ENCODE measurements at regions not wholly inside any gene's neighbourhood (a gene's known extent, or its start where the extent isn't known, plus 50 kb on each side); places are given as distances from the start of the nearest gene placed in this dataset.

- no peak for DNase-seq (ENCODE audit: extremely low read depth, low read depth)
- no peak for TF ChIP-seq CTCF (IDR thresholded peaks at IDR 0.05; ENCODE audit: low read depth, low read length, missing control alignments)
- no peak overlapping the region for H3K4me3 ChIP-seq (replicated peaks; ENCODE audit: low read depth, low read length)
Observed at GRCh38 chr13:33379608-33380007, 94.1 kb upstream of the STARD13 start.

DNA sequence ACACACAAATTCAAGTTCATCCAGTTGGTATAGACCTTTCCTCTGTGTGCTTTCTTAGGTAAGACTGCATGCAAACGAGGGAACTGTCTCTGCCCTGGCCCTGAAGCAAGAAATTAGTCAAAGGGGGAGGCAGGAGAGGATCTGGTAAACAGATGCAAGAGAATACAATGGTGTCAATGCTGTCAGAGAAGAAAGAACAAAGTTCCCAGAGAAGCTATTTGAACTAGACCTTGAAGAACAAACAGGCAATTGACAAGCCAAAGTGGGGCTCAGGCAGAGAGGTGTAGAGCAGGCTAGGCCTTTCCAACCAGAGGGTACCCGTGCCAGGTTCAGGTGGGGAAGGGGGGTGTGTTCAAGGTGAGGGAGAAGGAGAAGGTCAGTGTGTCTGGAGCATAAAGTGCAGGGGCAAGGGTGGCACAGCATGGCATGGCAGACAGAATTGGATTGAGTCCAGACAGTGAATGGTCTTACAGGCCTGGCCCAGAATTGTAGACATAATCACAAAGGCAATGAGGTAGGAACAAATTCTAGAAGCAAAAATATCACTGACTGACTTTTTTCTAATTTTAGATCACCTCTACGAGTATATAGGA is 95.0 kb upstream of the STARD13 start:
- no peak for DNase-seq (ENCODE audit: extremely low read depth, low read depth)
- no peak for TF ChIP-seq CTCF (IDR thresholded peaks at IDR 0.05; ENCODE audit: low read depth, low read length, missing control alignments)
- no peak overlapping the region for H3K4me3 ChIP-seq (replicated peaks; ENCODE audit: low read depth, low read length)

DNA sequence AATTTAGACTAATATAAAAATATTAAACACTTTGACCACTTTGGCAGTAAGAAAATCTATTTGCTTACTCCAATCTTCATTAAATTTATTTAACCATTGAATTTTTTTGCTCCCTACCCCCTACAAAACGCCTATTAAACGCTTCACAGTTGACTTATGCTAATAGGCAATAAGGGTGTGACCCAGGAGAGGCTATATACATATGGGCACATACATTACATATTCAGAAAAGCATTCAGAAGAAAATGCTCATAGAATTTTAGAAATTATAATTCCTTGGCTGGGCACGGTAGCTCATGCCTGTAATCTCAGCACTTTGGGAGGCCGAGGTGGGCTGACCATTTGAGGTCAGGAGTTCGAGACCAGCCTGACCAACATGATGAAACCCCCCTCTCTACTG is 95.6 kb upstream of the STARD13 start:
- no peak for DNase-seq (ENCODE audit: extremely low read depth, low read depth)
- H3K4me3 ChIP-seq (replicated peaks; ENCODE audit: low read depth, low read length): no peak overlapping the region
- no peak for TF ChIP-seq CTCF (IDR thresholded peaks at IDR 0.05; ENCODE audit: low read depth, low read length, missing control alignments)

DNA sequence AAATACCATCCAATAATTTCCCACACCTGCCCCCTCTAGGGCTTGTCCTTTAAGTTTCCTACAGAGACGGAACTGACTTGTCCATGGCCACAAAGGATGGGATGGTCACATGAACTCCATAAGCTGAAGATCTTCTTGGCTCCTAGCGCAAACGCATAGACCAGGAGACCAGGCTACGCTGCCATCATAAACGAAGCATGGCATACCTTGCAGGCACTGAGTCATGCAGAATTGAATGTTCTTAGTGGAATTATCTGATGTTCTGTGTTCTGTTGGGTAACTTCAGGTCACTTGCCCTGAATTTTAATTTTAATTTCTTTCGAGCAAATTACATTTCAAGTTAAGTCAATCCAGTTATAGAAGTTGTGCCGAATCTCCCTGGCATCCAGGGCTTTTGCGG is 96.4 kb upstream of the STARD13 start:
- TF ChIP-seq CTCF (IDR thresholded peaks at IDR 0.05; ENCODE audit: low read depth, low read length, missing control alignments): no peak
- no peak overlapping the region for H3K4me3 ChIP-seq (replicated peaks; ENCODE audit: low read depth, low read length)
- DNase-seq (ENCODE audit: extremely low read depth, low read depth): no peak

- no peak for DNase-seq (ENCODE audit: extremely low read depth, low read depth)
- H3K4me3 ChIP-seq (replicated peaks; ENCODE audit: low read depth, low read length): no peak overlapping the region
- TF ChIP-seq CTCF (IDR thresholded peaks at IDR 0.05; ENCODE audit: low read depth, low read length, missing control alignments): no peak
Observed at GRCh38 chr13:33383724-33384577, 98.4 kb upstream of the STARD13 start.

GRCh38 chr13:33388286-33388998 is 102.9 kb upstream of the STARD13 start:
- no peak for DNase-seq (ENCODE audit: extremely low read depth, low read depth)
- no peak overlapping the region for H3K4me3 ChIP-seq (replicated peaks; ENCODE audit: low read depth, low read length)
- peak; percentile 23 for TF ChIP-seq CTCF (IDR thresholded peaks at IDR 0.05; ENCODE audit: low read depth, low read length, missing control alignments)

Data from HFF-Myc (cell line).